ENCODE measurements at regions not wholly inside any gene's neighbourhood (a gene's known extent, or its start where the extent isn't known, plus 50 kb on each side); places are given as distances from the start of the nearest gene placed in this dataset.

- H3K27me3 ChIP-seq (replicated peaks; ENCODE audit: control insufficient read depth, insufficient read depth, low read length), result no peaks in the 10 kb centered on the region; the same call in none of the 2 replicates
- DNase-seq (ENCODE audit: extremely low read depth, insufficient read length), result no peak
- H3K36me3 ChIP-seq (ENCODE audit: control insufficient read depth, insufficient read depth, low read length), result no peaks in the 10 kb centered on the region
- TF ChIP-seq CTCF (IDR thresholded peaks at IDR 0.05; ENCODE audit: insufficient read depth, low read length, poor library complexity, severe bottlenecking), result no peak
- no peak overlapping the region for H3K4me3 ChIP-seq (replicated peaks; ENCODE audit: low read depth, low read length)
These were observed 440.5 kb downstream of the MIAT start for GRCh38 chr22:27097933-27098332.

- no peaks in the 10 kb centered on the region for H3K36me3 ChIP-seq (ENCODE audit: control insufficient read depth, insufficient read depth, low read length)
- no peak for DNase-seq (ENCODE audit: extremely low read depth, insufficient read length)
- H3K4me3 ChIP-seq (replicated peaks; ENCODE audit: low read depth, low read length), result no peak overlapping the region
- H3K27me3 ChIP-seq (replicated peaks; ENCODE audit: control insufficient read depth, insufficient read depth, low read length), result no peaks in the 10 kb centered on the region; the same call in none of the 2 replicates
- TF ChIP-seq CTCF (IDR thresholded peaks at IDR 0.05; ENCODE audit: insufficient read depth, low read length, poor library complexity, severe bottlenecking), result no peak
These were observed 442.7 kb downstream of the MIAT start for GRCh38 chr22:27099946-27100722.

GRCh38 chr22:27100789-27101188, 443.4 kb downstream of the MIAT start:
- no peak for DNase-seq (ENCODE audit: extremely low read depth, insufficient read length)
- H3K27me3 ChIP-seq (replicated peaks; ENCODE audit: control insufficient read depth, insufficient read depth, low read length), result no peaks in the 10 kb centered on the region; the same call in none of the 2 replicates
- no peaks in the 10 kb centered on the region for H3K36me3 ChIP-seq (ENCODE audit: control insufficient read depth, insufficient read depth, low read length)
- no peak overlapping the region for H3K4me3 ChIP-seq (replicated peaks; ENCODE audit: low read depth, low read length)
- no peak for TF ChIP-seq CTCF (IDR thresholded peaks at IDR 0.05; ENCODE audit: insufficient read depth, low read length, poor library complexity, severe bottlenecking)

- Histone ChIP-seq H3K27me3 (replicated peaks; ENCODE audit: control insufficient read depth, insufficient read depth, low read length) (no peaks in the 10 kb centered on the region; the same call in none of the 2 replicates), H3K36me3 (ENCODE audit: control insufficient read depth, insufficient read depth, low read length) (no peaks in the 10 kb centered on the region), H3K4me3 (replicated peaks; ENCODE audit: low read depth, low read length) (no peak overlapping the region)
- DNase-seq (ENCODE audit: extremely low read depth, insufficient read length), result no peak
- no peak for TF ChIP-seq CTCF (IDR thresholded peaks at IDR 0.05; ENCODE audit: insufficient read depth, low read length, poor library complexity, severe bottlenecking)
These were observed 443.9 kb downstream of the MIAT start for GRCh38 chr22:27101288-27101687.

- TF ChIP-seq CTCF (IDR thresholded peaks at IDR 0.05; ENCODE audit: insufficient read depth, low read length, poor library complexity, severe bottlenecking), result no peak
- no peaks in the 10 kb centered on the region; the same call in 1 of the 2 replicates for H3K27me3 ChIP-seq (replicated peaks; ENCODE audit: control insufficient read depth, insufficient read depth, low read length)
- H3K36me3 ChIP-seq (ENCODE audit: control insufficient read depth, insufficient read depth, low read length), result no peaks in the 10 kb centered on the region
- no peak for DNase-seq (ENCODE audit: extremely low read depth, insufficient read length)
- no peak overlapping the region for H3K4me3 ChIP-seq (replicated peaks; ENCODE audit: low read depth, low read length)
These were observed 447.1 kb downstream of the MIAT start for GRCh38 chr22:27104449-27104848.

Measured in GM06990 (cell line).